Activated naive CD8-positive, alpha-beta T cell treated with anti-CD3 and anti-CD28 coated beads for 36 hours (primary cell): ENCODE measurements at regions not wholly inside any gene's neighbourhood (a gene's known extent, or its start where the extent isn't known, plus 50 kb on each side); places are given as distances from the start of the nearest gene placed in this dataset.
"Not testable (repeated sequence)": the region's sequence is repeated elsewhere in the genome, so short reads cannot be mapped to it uniquely, and the experiment has no call there.

Experiments used
- DNase-seq: peaks from one replicate; pipeline ENCODE4 v3.0.0; 2021
- H3K27ac Mint-ChIP-seq: one replicate; pipeline ENCODE4 v1.8.0; 2022; ENCODE audit warnings: mild to moderate bottlenecking, moderate library complexity, mixed read lengths
- H3K27me3 Mint-ChIP-seq: one replicate; pipeline ENCODE4 v1.8.0; 2022; ENCODE audit warnings: mild to moderate bottlenecking, mixed read lengths
- H3K36me3 Mint-ChIP-seq: one replicate; pipeline ENCODE4 v1.8.0; 2021; ENCODE audit warnings: mild to moderate bottlenecking, mixed read lengths
- H3K4me1 Mint-ChIP-seq: one replicate; pipeline ENCODE4 v1.8.0; 2021; ENCODE audit warnings: mixed read lengths
- H3K4me3 Mint-ChIP-seq: one replicate; pipeline ENCODE4 v1.8.0; 2022; ENCODE audit warnings: mild to moderate bottlenecking, moderate library complexity, mixed read lengths
- H3K9me3 Mint-ChIP-seq: one replicate; pipeline ENCODE4 v1.8.0; 2022; ENCODE audit warnings: mixed read lengths

DNA sequence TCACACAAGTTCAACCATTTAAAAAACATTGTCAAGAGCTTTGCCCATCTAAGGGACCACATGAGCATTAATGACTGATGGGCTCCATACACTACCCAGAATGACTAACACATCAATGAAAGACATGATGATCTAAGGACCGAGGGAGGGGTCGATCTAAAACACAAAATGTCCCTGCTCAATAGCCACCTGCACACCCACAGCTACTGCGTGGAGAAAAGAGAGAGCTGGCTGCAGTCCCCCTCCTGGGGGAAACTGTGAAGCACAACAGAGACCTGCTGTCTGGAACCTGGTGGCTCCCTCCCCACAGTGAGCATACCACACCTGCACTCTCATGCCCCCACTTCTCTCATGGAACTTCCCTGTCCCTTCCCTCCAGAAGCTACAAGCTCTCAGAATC, 130.1 kb upstream of the ERG start:
- Mint-ChIP-seq H3K27ac (no peak overlapping the region), H3K9me3 (peaks cover 12% of the 10 kb centered on the region), H3K36me3 (no peaks in the 10 kb centered on the region), H3K4me3 (no peak overlapping the region), H3K27me3 (peaks cover 5% of the 10 kb centered on the region), H3K4me1 (peaks cover 3% of the 10 kb centered on the region)
- DNase-seq, result no peak

DNA sequence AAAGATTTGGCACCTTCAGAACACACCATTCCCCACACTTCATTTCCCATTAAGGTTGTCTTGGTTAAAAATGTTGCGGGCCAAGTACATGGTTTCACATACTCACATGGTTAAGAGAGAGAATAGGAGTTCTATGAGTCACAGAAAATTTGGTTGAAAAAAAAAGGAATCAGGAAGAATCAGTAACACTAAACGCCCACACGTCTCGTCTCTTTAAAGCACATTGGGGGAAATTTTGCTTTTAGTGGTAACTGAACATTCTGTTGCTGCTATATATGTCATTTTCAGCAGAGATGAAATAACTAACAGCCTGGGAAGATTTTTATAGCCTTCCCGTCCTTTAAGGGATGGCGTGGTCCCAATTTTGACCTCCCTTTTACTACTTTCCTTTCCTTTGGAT, 132.9 kb upstream of the ERG start:
- Mint-ChIP-seq H3K4me1 (peaks cover 3% of the 10 kb centered on the region), H3K36me3 (no peaks in the 10 kb centered on the region), H3K27me3 (peaks cover 5% of the 10 kb centered on the region), H3K27ac (no peak overlapping the region), H3K9me3 (peaks cover 14% of the 10 kb centered on the region), H3K4me3 (no peak overlapping the region)
- DNase-seq, result no peak

DNA sequence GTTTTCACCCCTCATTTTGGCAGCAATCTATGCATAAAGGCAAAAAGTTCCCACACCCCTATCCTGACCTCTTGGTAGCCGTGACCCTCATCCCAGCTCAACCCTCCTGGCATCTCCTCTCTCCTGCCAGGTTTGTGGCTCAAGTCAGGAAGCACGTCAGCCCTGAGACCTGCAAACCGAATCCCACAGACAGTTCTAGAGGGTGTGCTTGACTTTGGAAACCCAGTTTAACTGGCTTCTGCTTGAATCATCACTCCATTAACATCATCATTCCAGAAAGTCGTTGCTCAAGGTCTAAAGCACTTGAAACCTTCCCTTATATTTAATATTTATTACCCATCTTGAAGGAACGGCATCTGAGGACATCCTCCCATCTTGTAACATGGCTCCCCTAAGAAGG, 133.4 kb upstream of the ERG start:
- Mint-ChIP-seq H3K36me3 (no peaks in the 10 kb centered on the region), H3K9me3 (peaks cover 14% of the 10 kb centered on the region)
- no peak for DNase-seq

DNA sequence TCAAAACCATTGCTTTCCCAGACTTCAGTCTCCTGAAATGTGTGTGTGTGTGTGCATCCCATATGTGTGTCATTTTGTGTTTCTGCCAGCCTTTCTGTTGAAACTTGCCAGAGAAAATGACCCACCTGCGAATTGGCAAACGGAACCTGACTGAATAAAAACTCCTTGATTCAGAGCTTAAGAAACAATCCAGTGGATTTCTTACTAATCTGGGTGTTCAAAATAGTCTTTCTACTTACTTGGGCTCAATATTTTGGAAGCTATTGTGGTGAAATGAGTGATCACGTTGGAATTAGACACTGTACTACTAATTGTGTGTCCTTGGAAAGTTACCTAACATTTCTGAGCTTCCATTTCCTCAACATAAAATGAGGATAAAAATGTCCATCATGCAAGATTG, 138.9 kb upstream of the ERG start:
- Mint-ChIP-seq H3K27ac (no peak overlapping the region), H3K9me3 (peaks cover 11% of the 10 kb centered on the region), H3K4me1 (peaks cover 2% of the 10 kb centered on the region), H3K4me3 (no peak overlapping the region), H3K36me3 (peaks cover 2% of the 10 kb centered on the region), H3K27me3 (peaks cover 10% of the 10 kb centered on the region)
- DNase-seq, result no peak

More for the DNA sequence above, 133.4 kb upstream of the ERG start:
- Mint-ChIP-seq H3K4me1 (peaks cover 3% of the 10 kb centered on the region), H3K27me3 (peaks cover 5% of the 10 kb centered on the region), H3K27ac (no peak overlapping the region), H3K4me3 (no peak overlapping the region)

DNA sequence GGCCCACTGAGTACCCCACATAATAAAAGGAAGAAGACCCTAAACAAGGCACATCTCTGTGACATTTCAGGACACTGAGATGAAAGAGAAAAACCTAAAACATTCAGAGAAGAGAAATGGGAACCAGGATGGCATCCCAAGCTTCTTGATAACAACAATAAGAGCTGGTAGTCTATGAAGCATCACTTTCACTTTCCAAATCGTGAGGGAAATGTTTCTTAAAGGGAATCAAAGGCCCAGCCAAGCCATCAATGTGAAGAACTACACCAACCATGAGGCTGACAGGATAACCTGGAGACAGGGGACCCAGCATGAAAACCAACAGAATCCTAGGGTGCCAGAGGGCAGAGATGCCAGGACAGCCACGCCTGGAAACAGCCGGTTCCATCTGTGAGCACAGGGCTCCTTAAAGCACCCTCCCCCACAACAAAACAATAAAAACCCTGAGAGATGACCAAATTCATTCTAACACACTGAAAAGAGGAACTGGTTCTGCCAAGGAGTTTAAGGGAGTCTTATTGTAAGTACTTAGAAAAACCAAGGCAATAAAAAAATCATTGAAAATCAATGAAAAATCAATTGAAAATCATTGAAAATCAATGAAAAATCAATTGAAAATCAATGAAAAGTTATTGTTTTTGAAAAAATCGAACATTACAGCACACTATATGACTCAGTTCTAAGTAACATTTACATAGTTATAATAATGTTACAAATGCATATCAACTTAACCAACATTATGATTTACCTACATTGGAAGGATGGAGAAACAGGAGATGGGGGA, 141.5 kb upstream of the ERG start:
- H3K4me3 Mint-ChIP-seq, result no peak overlapping the region
- peaks cover 2% of the 10 kb centered on the region for H3K36me3 Mint-ChIP-seq
- H3K27ac Mint-ChIP-seq, result no peak overlapping the region

DNA sequence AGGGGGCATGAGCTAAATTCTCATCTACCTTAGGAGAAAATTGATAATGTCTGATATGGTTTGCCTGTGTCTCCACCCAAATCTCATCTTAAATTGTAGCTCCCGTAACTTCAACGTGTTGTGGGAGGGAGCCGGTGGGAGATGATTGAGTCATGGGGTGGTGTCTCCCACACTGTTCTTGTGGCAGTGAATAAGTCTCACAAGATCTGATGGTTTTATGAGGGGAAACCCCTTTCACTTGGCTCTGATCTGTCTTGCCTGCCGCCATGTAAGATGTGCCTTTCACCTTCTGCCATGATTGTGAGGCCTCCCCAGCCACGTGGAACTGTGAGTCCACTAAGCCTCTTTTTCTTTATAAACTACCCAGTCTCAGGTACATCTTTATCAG, 142.1 kb upstream of the ERG start:
- H3K9me3 Mint-ChIP-seq, H3K4me3 Mint-ChIP-seq, H3K27ac Mint-ChIP-seq, DNase-seq, H3K4me1 Mint-ChIP-seq, H3K36me3 Mint-ChIP-seq: not testable (repeated sequence)
- H3K27me3 Mint-ChIP-seq, result peaks cover 14% of the 10 kb centered on the region

More for the DNA sequence above, 141.5 kb upstream of the ERG start:
- H3K9me3 Mint-ChIP-seq, result peaks cover 6% of the 10 kb centered on the region
- DNase-seq, result no peak
- H3K4me1 Mint-ChIP-seq, result peaks cover 2% of the 10 kb centered on the region
- H3K27me3 Mint-ChIP-seq, result peaks cover 13% of the 10 kb centered on the region

DNA sequence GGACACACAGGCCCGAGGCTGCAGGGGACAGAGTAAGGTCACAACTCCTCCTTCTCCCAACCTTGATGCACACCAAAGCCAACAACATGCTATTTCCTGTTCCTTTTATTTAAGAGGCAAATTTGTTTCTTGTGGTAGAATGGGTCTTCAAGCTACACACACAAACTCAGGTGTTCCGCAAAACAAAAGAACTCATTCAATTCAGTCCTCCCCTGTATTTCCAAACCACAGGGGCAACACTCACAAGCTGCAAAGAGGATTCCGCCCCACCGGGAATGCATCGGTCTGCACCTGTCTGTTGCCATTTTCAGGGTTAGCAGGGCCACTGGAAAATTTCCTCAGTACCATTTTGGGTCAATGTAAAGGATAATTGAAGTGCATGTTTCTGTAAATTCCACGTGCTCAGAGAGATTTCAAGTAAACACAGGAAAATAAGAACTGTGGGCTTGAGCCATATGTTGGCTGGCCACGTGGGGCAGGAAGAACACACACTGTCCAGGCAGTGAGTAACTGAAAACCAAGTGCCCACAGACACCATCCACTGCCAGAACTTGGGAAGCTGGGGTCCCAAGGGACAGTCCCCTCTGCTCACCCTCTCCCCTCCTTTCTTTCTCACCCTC, 145.2 kb upstream of the ERG start:
- H3K27ac Mint-ChIP-seq, result no peak overlapping the region
- peaks cover 3% of the 10 kb centered on the region for H3K9me3 Mint-ChIP-seq

DNA sequence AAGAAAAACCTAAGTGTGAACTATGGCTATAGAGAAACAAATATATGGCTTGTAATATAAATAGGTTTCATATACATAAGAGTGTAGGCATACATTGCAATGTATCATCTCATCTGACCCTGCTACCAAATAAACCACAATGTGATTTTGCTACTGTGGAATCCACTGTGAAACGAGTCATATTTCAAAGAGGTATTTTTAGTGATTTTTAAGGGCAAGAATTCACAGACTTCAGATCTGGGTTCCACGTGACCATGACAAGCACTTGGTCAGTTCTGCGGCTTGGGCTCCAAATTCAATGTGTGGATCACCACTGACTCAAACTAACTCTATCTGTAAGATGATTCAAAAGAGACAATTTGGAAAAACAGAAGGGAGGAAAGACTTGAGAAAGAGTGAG, 147.0 kb upstream of the ERG start:
- H3K9me3 Mint-ChIP-seq, result peaks cover 3% of the 10 kb centered on the region
- no peak for DNase-seq
- no peak overlapping the region for H3K27ac Mint-ChIP-seq
- peaks cover 2% of the 10 kb centered on the region for H3K36me3 Mint-ChIP-seq
- H3K4me3 Mint-ChIP-seq, result no peak overlapping the region
- no peaks in the 10 kb centered on the region for H3K4me1 Mint-ChIP-seq
- H3K27me3 Mint-ChIP-seq, result peaks cover 15% of the 10 kb centered on the region

More for the DNA sequence above, 145.2 kb upstream of the ERG start:
- Mint-ChIP-seq H3K4me1 (peaks cover 2% of the 10 kb centered on the region), H3K4me3 (no peak overlapping the region), H3K36me3 (peaks cover 2% of the 10 kb centered on the region), H3K27me3 (peaks cover 18% of the 10 kb centered on the region)
- DNase-seq, result no peak

DNA sequence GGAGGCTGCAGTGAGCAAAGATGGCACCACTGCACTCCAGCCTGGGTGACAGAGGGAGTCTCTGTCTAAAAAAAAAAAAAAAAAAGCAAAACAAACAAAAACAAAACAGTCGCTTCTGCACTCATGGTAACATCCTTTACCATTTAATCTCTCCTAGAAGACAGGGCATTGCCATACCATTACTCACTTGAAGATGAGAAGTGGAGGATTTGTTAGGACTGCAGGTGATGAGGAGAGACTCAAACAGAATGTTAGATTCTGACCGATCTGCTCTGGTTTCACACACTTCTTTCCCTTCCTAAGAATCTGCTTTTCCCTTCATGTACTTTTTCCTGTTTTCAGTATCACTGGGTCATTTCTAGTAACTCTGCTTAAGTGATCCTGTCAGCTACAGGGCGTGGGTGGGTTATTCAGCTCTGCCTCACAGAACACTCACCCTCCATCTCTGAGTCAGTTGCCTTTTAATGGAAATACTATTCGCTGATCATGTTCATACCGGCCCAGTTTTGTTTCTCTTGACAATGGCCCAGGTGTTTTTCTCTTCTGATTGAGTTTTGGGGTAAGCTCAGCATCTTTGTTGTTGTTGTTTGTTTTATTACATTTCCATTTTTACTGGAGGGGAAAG, 148.0 kb upstream of the ERG start:
- no peak for DNase-seq
- Mint-ChIP-seq H3K4me1 (no peaks in the 10 kb centered on the region), H3K36me3 (no peaks in the 10 kb centered on the region), H3K9me3 (no peaks in the 10 kb centered on the region), H3K27ac (no peak overlapping the region), H3K4me3 (no peak overlapping the region), H3K27me3 (peaks cover 15% of the 10 kb centered on the region)

DNA sequence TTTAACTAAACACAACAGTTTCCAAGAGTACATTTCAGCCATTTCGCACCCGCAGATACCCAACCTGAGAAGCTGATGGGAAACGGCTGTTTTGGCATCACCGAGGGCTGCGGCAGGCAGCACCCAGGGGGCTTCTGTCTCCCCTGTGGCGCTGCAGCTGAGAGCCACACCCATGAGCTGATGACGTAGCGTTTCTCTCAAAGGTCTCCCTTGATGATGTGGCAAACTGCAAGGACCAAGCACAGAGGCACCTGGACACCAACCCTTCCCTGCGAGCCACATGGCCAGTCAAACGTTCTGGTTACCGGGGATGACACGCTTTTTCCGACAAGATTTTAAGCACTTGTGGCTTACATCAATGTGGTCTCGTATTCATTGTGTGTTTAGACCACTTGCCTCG, 150.8 kb upstream of the ERG start:
- Mint-ChIP-seq H3K4me3 (no peak overlapping the region), H3K27me3 (peaks cover 9% of the 10 kb centered on the region), H3K27ac (no peak overlapping the region), H3K36me3 (no peaks in the 10 kb centered on the region), H3K9me3 (no peaks in the 10 kb centered on the region), H3K4me1 (no peaks in the 10 kb centered on the region)
- no peak for DNase-seq

DNA sequence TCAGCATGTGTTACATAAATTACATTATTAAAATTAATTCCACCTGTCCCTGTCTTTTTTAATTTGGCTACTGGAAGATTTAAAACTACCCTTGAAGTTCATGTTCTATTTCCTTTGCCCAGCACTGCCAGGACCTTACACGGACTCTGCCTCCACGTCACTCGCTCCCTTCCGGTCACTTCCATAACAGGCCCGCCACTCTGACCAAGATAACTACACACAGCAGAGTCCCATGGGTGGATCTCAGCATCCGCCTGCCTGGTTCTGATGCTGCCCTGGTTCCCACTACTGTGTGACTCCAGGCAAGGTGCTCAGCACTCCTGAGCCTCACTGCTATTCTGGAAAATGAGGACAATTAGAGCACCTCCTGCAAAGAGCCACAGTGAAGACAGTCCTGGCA, 153.3 kb upstream of the ERG start:
- Mint-ChIP-seq H3K27me3 (peaks cover 17% of the 10 kb centered on the region), H3K27ac (no peak overlapping the region), H3K4me1 (no peaks in the 10 kb centered on the region), H3K36me3 (no peaks in the 10 kb centered on the region), H3K9me3 (no peaks in the 10 kb centered on the region), H3K4me3 (no peak overlapping the region)
- no peak for DNase-seq

DNA sequence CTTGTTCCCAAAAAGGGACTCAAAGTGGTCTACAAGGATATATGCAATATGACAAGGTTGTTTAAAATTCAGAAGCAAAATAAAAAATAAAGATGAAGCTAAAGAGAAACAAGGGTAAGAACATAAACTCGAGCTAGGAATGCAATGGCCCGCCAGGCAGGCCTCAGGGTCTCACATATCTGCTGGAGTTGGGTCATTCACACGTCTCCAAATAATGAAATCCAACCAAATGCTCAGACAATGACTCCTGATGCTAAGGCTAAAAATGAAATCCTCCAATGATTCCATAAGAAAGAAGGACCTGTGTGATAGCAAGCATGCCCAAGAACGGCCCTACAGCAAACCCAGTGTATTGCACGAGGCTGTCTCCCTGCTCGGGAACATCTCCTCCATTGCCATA, 153.3 kb upstream of the ETS2 start:
- no peak for DNase-seq
- Mint-ChIP-seq H3K27me3 (peaks cover 24% of the 10 kb centered on the region), H3K36me3 (no peaks in the 10 kb centered on the region), H3K27ac (no peak overlapping the region), H3K4me3 (no peak overlapping the region), H3K9me3 (no peaks in the 10 kb centered on the region), H3K4me1 (no peaks in the 10 kb centered on the region)

DNA sequence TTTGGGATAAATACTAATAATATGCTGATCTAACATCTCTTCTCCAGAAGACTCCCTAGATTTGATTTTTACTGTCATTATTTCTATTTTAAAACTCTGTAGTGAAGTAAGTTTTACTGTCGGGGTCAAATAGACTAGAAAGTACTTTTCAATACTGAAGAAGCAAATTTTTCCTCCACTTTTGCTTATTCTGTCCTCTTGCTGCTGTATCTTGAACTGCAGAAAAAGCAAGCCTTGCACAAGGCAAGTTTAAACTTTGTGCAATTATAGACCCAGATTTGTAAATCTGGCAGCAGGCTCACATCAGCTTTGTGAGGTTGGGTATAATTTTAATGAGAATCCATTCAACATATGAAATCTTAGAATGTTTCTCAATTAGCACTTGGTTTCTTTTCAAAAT, 151.1 kb upstream of the ETS2 start:
- H3K27ac Mint-ChIP-seq, result no peak overlapping the region
- peaks cover 33% of the 10 kb centered on the region for H3K27me3 Mint-ChIP-seq
- no peak for DNase-seq
- no peak overlapping the region for H3K4me3 Mint-ChIP-seq
- H3K4me1 Mint-ChIP-seq, result no peaks in the 10 kb centered on the region
- H3K9me3 Mint-ChIP-seq, result no peaks in the 10 kb centered on the region
- no peaks in the 10 kb centered on the region for H3K36me3 Mint-ChIP-seq

DNA sequence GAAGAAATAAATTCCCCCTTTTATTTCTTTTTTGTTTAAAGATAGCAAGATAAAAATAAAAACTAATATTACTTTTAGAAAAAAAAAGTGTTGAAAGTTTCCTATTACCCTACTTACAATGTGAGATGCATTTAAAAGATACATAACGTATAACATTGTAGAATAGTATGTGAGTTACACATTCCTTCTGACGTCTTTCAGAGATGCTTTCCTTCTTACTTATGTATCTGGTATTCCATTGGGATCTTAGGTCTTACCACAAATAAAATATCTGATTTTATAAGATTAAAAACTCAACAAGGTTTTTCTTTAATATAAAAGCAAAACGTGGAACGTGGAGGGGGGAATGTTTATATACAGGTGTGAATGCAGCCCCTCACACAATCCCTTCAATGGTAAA, 147.2 kb upstream of the ETS2 start:
- Mint-ChIP-seq H3K9me3 (no peaks in the 10 kb centered on the region), H3K4me1 (peaks cover 7% of the 10 kb centered on the region), H3K27me3 (peaks cover 70% of the 10 kb centered on the region), H3K36me3 (no peaks in the 10 kb centered on the region), H3K27ac (no peak overlapping the region), H3K4me3 (no peak overlapping the region)
- DNase-seq, result no peak

DNA sequence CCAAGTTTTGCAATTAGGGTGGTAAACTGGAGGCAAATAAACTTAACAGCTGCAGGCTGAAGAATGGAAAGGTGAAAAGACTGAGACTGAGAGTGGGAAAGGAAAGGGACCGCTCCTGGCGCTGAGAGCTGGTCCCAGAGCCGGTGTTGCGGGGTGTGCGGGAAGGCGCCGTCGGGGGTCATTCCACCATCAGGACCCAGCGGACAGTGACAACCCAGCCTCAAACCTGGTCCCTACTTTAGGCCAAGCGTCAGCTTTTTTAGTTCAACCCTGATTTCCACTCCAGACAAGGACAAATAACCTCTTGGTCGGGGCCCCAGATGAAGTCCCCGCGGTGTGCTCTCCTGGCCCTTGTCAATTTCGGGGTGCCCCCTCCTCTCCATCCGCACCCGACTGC, 145.8 kb upstream of the ETS2 start:
- no peak for DNase-seq
- H3K9me3 Mint-ChIP-seq, result no peaks in the 10 kb centered on the region
- peaks cover 78% of the 10 kb centered on the region for H3K27me3 Mint-ChIP-seq
- peak overlapping the region; percentile 32 for H3K4me3 Mint-ChIP-seq
- peaks cover 7% of the 10 kb centered on the region for H3K4me1 Mint-ChIP-seq
- no peak overlapping the region for H3K27ac Mint-ChIP-seq
- H3K36me3 Mint-ChIP-seq, result no peaks in the 10 kb centered on the region
